HepG2 (cell line): ENCODE measurements at regions not wholly inside any gene's neighbourhood (a gene's known extent, or its start where the extent isn't known, plus 50 kb on each side); places are given as distances from the start of the nearest gene placed in this dataset.

ENCODE experiments used
- ARID2 ChIP-seq: sonication (generic); formaldehyde crosslinking; IDR thresholded peaks from 2 replicates; pipeline ENCODE4 v1.8.1; 2022; ENCODE audit warnings: mild to moderate bottlenecking, missing genetic modification reagents, borderline replicate concordance
- CENPX ChIP-seq: sonication (generic); formaldehyde crosslinking; IDR thresholded peaks from 2 replicates; pipeline ENCODE4 v1.9.0; 2021; ENCODE audit warnings: mild to moderate bottlenecking, missing genetic modification reagents, moderate library complexity
- FOXK1 ChIP-seq: sonication (generic); formaldehyde crosslinking; IDR thresholded peaks from 2 replicates; pipeline ENCODE4 v1.4.0; 2020; ENCODE audit warnings: low read depth, missing genetic modification reagents, borderline replicate concordance
- KLF11 ChIP-seq: IDR thresholded peaks from 2 replicates; pipeline ENCODE4 v1.6.1; 2016; ENCODE audit warnings: missing compliant biosample characterization
- SALL1 ChIP-seq: sonication (generic); formaldehyde crosslinking; IDR thresholded peaks from 2 replicates; pipeline ENCODE4 v1.8.0; 2022; ENCODE audit warnings: mild to moderate bottlenecking, missing genetic modification reagents
- SETDB1 ChIP-seq: sonication (generic); formaldehyde crosslinking; IDR thresholded peaks from 2 replicates; pipeline ENCODE4 v1.5.1; 2020; ENCODE audit warnings: missing genetic modification reagents, mild to moderate bottlenecking, borderline replicate concordance
- SRSF4 ChIP-seq: fragments of 200-400 bp; formaldehyde crosslinking; IDR thresholded peaks from one replicate; pipeline ENCODE4 v1.6.1; 2018; ENCODE audit warnings: mild to moderate bottlenecking, low read depth, low read length, moderate library complexity; ENCODE audit not compliant: poor library complexity, severe bottlenecking
- TAF1 ChIP-seq: sonication (generic); formaldehyde crosslinking; IDR thresholded peaks from 2 replicates; pipeline ENCODE4 v1.4.0; 2020; ENCODE audit warnings: missing genetic modification reagents
- ZFP41 ChIP-seq: sonication (generic); formaldehyde crosslinking; IDR thresholded peaks from 2 replicates; pipeline ENCODE4 v1.4.0; 2020; ENCODE audit warnings: mild to moderate bottlenecking, missing genetic modification reagents, borderline replicate concordance
- ZNF460 ChIP-seq: sonication (generic); formaldehyde crosslinking; IDR thresholded peaks from 2 replicates; pipeline ENCODE4 v1.5.1; 2020; ENCODE audit warnings: missing genetic modification reagents, mild to moderate bottlenecking, borderline replicate concordance
- ZNF501 ChIP-seq: sonication (generic); formaldehyde crosslinking; IDR thresholded peaks from 2 replicates; pipeline ENCODE4 v1.5.1; 2020; ENCODE audit warnings: mild to moderate bottlenecking, moderate library complexity, missing genetic modification reagents
- ZNF510 ChIP-seq: sonication (generic); formaldehyde crosslinking; IDR thresholded peaks from 2 replicates; pipeline ENCODE4 v1.4.0; 2020; ENCODE audit warnings: low read depth, mild to moderate bottlenecking, missing genetic modification reagents
- ZNF746 ChIP-seq: sonication (generic); formaldehyde crosslinking; IDR thresholded peaks from 2 replicates; pipeline ENCODE4 v1.8.0; 2022; ENCODE audit warnings: mild to moderate bottlenecking, missing genetic modification reagents
- ZNF766 ChIP-seq: sonication (generic); formaldehyde crosslinking; IDR thresholded peaks from 2 replicates; pipeline ENCODE4 v1.5.0; 2020; ENCODE audit warnings: missing genetic modification reagents, borderline replicate concordance
- ZNF792 ChIP-seq: IDR thresholded peaks from 2 replicates; pipeline ENCODE4 v1.6.1; 2016
- ZSCAN20 ChIP-seq: sonication (generic); formaldehyde crosslinking; IDR thresholded peaks from 2 replicates; pipeline ENCODE4 v1.4.0; 2020; ENCODE audit warnings: missing genetic modification reagents, mild to moderate bottlenecking, borderline replicate concordance
- ZSCAN21 ChIP-seq: sonication (generic); formaldehyde crosslinking; IDR thresholded peaks from 2 replicates; pipeline ENCODE4 v1.8.0; 2022; ENCODE audit warnings: mild to moderate bottlenecking, missing genetic modification reagents, moderate library complexity, borderline replicate concordance
- TF ChIP-seq, protein P1 (sequence below): sonication (generic); formaldehyde crosslinking; IDR thresholded peaks from 2 replicates; pipeline ENCODE4 v1.4.0; 2020; ENCODE audit warnings: low read depth, mild to moderate bottlenecking, missing genetic modification reagents
- TF ChIP-seq, protein P2 (sequence below): sonication (generic); formaldehyde crosslinking; IDR thresholded peaks from 2 replicates; pipeline ENCODE4 v1.4.0; 2020; ENCODE audit warnings: mild to moderate bottlenecking, missing genetic modification reagents
- TF ChIP-seq, protein P3 (sequence below): sonication (generic); formaldehyde crosslinking; IDR thresholded peaks from 2 replicates; pipeline ENCODE4 v1.5.0; 2020; ENCODE audit warnings: missing genetic modification reagents

DNA sequence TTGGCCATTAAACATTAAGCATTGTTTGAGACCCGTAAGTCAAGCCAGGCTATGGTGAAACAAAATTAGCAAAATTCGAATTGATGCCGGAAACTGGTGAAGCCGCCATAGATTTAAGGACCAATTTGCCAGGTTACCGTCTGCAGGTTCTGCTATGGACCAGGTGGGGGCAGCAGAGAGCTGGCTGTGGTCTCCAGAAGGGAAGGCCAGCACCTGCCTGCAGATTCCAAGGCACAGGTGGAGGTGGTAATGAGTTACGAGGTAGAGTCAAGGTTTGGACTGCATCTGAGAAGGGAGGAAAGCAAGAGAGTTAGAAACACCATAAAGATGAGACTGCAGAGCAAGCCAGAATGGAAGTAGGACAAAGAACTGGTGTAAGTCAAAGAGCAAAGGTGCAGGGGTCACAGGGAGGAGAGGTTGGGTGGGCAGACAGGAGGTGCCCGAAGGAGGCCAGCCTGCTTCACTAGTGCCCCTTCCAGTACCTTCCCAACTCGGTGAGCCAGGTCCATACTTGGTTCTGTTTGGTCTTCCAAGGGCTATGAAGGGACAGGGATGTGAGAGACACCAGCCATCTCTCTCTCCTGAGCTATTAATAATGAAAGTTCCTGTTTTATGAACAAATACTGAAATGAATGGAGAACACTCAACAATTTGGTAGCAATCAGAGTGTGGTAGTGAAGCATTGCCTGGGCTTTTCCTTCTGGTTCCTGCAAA lies 131.6 kb upstream of the ESR1 start (continued):
- TF ChIP-seq ZNF766 (CRISPR knock-in tag) (no peak), KLF11 (CRISPR knock-in tag) (0 out of 2 replicates have a peak, but pooled peaks have one; percentile 48), ARID2 (CRISPR knock-in tag) (no peak), ZFP41 (CRISPR knock-in tag) (no peak), ZSCAN20 (CRISPR knock-in tag) (no peak), SRSF4 (no peak), ZNF501 (CRISPR knock-in tag) (peak; percentile 67), ZNF792 (CRISPR knock-in tag) (no peak), ZNF460 (CRISPR knock-in tag) (peak; percentile 19; the same call in 1 of the 2 replicates), ZNF746 (CRISPR knock-in tag) (no peak), TAF1 (no peak), ZSCAN21 (CRISPR knock-in tag) (no peak), CENPX (CRISPR knock-in tag) (no peak), FOXK1 (CRISPR knock-in tag) (0 out of 2 replicates have a peak, but pooled peaks have one; percentile 16), SALL1 (CRISPR knock-in tag) (peak; percentile 67; the same call in 1 of the 2 replicates), ZNF510 (CRISPR knock-in tag) (no peak), SETDB1 (CRISPR knock-in tag) (no peak)
- TF ChIP-seq, protein P1, sequence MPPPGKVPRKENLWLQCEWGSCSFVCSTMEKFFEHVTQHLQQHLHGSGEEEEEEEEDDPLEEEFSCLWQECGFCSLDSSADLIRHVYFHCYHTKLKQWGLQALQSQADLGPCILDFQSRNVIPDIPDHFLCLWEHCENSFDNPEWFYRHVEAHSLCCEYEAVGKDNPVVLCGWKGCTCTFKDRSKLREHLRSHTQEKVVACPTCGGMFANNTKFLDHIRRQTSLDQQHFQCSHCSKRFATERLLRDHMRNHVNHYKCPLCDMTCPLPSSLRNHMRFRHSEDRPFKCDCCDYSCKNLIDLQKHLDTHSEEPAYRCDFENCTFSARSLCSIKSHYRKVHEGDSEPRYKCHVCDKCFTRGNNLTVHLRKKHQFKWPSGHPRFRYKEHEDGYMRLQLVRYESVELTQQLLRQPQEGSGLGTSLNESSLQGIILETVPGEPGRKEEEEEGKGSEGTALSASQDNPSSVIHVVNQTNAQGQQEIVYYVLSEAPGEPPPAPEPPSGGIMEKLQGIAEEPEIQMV (CRISPR knock-in tag): 0 out of 2 replicates have a peak, but pooled peaks have one; percentile 42
- TF ChIP-seq, protein P2, sequence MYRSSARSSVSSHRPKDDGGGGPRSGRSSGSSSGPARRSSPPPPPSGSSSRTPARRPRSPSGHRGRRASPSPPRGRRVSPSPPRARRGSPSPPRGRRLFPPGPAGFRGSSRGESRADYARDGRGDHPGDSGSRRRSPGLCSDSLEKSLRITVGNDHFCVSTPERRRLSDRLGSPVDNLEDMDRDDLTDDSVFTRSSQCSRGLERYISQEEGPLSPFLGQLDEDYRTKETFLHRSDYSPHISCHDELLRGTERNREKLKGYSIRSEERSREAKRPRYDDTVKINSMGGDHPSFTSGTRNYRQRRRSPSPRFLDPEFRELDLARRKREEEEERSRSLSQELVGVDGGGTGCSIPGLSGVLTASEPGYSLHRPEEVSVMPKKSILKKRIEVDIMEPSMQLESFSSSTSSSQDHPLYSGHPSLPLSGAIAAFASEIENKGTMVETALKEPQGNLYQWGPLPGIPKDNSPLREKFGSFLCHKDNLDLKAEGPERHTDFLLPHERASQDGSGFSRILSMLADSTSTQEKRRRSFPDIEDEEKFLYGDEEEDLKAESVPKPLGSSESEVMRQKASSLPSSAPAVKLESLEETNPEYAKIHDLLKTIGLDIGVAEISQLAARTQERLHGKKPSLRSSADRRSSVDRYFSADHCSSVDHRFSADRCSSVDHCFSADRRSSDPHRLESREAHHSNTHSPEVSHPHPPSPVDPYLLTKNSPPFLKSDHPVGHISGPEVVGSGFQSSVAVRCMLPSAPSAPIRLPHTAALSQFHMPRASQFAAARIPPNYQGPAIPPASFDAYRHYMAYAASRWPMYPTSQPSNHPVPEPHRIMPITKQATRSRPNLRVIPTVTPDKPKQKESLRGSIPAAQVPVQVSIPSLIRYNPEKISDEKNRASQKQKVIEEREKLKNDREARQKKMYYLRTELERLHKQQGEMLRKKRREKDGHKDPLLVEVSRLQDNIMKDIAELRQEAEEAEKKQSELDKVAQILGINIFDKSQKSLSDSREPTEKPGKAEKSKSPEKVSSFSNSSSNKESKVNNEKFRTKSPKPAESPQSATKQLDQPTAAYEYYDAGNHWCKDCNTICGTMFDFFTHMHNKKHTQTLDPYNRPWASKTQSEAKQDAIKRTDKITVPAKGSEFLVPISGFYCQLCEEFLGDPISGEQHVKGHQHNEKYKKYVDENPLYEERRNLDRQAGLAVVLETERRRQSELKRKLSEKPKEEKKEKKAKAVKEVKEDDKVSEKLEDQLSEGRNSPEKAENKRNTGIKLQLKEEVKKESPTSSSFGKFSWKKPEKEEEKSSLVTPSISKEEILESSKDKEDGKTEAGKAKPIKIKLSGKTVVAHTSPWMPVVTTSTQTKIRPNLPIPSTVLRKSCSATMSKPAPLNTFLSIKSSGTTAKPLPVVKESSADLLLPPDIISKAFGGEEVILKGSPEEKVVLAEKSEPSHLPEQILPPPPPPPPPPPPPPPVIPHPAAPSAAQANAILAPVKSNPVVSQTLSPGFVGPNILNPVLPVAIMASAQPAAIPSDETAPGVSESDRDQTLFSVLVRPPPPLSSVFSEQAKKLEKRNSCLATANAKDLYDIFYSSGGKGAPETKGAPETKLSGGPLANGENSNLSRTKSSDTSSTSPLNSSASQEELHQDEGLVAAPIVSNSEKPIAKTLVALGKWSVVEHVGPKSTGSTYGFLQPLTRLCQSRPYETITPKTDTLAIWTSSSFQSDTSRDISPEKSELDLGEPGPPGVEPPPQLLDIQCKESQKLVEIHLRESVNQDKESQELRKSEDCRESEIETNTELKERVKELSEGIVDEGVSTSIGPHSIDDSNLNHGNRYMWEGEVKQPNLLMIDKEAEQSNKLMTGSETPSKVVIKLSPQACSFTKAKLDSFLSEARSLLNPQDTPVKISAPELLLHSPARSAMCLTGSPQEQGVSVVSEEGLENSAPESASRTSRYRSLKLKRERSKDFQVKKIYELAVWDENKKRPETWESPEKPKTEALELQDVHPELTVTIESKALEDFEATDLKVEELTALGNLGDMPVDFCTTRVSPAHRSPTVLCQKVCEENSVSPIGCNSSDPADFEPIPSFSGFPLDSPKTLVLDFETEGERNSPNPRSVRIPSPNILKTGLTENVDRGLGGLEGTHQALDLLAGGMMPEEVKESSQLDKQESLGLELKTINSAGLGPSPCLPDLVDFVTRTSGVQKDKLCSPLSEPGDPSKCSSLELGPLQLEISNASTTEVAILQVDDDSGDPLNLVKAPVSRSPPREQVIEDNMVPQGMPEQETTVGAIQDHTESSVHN (CRISPR knock-in tag): no peak
- TF ChIP-seq, protein P3, sequence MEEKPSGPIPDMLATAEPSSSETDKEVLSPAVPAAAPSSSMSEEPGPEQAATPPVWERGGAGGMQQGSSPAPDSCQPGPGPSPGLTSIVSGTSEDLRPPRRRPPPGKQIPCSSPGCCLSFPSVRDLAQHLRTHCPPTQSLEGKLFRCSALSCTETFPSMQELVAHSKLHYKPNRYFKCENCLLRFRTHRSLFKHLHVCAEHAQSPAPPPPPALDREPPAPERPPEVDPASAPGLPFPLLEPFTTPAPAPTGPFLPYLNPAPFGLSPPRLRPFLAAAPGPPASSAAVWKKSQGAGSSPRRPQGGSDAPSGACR (CRISPR knock-in tag): no peak
